ENCODE measurements at regions not wholly inside any gene's neighbourhood (a gene's known extent, or its start where the extent isn't known, plus 50 kb on each side); places are given as distances from the start of the nearest gene placed in this dataset.
A peak's percentile ranks its signal among the peaks of the same experiment; 100 is the strongest.

DNA sequence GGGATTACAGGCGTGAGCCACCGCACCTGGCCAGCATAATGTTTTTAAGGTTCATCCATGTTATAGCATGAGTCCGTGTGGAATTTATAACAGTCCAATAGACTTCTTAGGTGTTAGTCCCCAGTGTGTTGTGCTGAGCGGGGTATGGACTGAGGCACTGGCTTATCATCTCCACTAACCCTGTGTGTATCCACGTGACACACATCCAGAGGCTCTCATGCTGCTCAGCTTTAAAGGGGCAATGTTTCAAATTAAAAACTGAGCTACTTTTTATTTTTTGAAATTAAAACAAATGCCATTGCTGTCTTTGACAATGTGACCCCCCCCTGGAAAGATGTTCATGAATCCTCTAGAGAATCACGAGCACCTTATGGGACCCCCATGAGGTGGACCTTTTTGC is 54.3 kb upstream of the TRERF1 start:
- no peak overlapping the region for H3K4me3 ChIP-seq (ENCODE audit: control insufficient read depth, low read depth, low read length)
- TF ChIP-seq, protein P1, sequence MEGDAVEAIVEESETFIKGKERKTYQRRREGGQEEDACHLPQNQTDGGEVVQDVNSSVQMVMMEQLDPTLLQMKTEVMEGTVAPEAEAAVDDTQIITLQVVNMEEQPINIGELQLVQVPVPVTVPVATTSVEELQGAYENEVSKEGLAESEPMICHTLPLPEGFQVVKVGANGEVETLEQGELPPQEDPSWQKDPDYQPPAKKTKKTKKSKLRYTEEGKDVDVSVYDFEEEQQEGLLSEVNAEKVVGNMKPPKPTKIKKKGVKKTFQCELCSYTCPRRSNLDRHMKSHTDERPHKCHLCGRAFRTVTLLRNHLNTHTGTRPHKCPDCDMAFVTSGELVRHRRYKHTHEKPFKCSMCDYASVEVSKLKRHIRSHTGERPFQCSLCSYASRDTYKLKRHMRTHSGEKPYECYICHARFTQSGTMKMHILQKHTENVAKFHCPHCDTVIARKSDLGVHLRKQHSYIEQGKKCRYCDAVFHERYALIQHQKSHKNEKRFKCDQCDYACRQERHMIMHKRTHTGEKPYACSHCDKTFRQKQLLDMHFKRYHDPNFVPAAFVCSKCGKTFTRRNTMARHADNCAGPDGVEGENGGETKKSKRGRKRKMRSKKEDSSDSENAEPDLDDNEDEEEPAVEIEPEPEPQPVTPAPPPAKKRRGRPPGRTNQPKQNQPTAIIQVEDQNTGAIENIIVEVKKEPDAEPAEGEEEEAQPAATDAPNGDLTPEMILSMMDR (conservative IDR thresholded peaks at IDR 0.05; ENCODE audit: control insufficient read depth, insufficient read depth, low read depth, low read length) = no peak
- no peak for DNase-seq (ENCODE audit: low read depth)

DNA sequence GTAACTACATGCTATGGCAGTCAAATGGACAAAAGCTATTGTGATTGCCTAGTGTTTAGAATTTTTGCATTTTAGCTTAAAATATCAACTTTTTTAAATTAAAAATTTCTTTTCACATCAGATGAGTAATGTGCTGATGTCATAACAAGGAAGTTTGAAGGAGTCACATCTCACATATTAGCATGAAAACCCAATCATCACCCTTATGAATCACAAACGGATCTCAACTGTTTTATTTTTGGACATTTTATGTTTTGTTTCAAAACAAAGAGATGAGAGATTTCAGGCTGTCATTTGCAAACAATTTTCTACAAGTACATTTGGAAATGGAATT is 53.6 kb upstream of the TRERF1 start:
- H3K4me3 ChIP-seq (ENCODE audit: control insufficient read depth, low read depth, low read length) = no peak overlapping the region
- DNase-seq (ENCODE audit: low read depth) = peak; percentile 82
- TF ChIP-seq, protein P1 (conservative IDR thresholded peaks at IDR 0.05; ENCODE audit: control insufficient read depth, insufficient read depth, low read depth, low read length) = no peak

DNA sequence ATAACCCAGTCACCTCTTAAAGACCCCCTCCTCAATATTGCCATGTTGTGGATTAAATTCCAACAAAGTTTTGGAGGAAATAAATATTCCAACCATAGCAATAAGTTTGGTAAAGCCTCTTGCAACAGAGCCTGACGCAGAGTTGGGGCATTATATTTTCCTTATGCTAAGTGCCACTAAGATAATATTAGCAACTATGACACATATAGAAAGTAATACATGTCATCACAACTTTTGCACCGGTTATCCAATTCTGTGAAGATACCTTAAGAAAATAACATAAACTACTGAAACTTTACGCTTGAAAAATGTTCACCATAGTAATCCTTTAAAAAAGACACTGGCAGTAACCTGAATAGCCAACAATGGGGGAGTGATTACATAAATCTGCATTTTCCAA is 52.2 kb upstream of the TRERF1 start:
- H3K4me3 ChIP-seq (ENCODE audit: control insufficient read depth, low read depth, low read length) = no peak overlapping the region
- no peak for DNase-seq (ENCODE audit: low read depth)
- TF ChIP-seq, protein P1 (conservative IDR thresholded peaks at IDR 0.05; ENCODE audit: control insufficient read depth, insufficient read depth, low read depth, low read length) = no peak

DNA sequence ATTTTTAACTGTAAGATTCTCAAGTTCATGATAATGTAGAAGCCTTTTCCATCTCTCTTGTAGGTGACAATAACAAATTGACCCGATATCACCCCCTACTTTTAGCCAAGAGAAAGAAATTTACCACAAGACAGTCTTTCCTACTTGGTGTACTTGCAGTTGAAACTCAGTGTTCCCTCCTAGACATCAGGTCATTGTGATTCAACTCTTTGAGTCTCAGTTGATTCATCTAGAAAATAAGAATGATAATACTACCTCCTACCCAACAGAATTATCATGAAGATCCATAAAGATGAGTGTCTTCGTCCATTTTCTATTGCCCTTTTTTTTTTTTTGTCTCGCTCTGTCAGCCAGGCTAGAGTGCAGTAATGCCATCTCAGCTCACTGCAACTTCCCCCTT is 51.3 kb upstream of the TRERF1 start:
- TF ChIP-seq, protein P1 (conservative IDR thresholded peaks at IDR 0.05; ENCODE audit: control insufficient read depth, insufficient read depth, low read depth, low read length) = no peak
- no peak overlapping the region for H3K4me3 ChIP-seq (ENCODE audit: control insufficient read depth, low read depth, low read length)
- DNase-seq (ENCODE audit: low read depth) = no peak

DNA sequence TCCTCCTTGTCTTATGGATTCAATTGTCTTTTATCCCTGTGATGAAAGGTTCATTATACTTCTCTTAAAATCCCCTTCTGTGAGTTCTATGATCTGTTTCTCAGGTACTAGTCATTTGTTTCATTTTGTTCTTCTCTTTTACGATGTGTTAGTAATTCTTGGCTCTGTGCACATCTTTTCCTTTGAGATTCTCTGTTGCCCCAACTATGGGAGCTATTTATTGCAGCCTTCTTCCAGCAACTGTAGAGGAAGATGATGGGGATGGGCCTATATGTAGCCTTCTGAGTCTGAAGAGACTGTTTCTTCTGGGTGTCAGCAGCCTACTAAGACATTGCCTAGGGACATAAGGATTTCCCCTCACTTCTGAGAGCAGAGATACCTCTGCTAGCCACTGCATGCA is 50.4 kb upstream of the TRERF1 start:
- DNase-seq (ENCODE audit: low read depth) = no peak
- no peak overlapping the region for H3K4me3 ChIP-seq (ENCODE audit: control insufficient read depth, low read depth, low read length)
- TF ChIP-seq, protein P1 (conservative IDR thresholded peaks at IDR 0.05; ENCODE audit: control insufficient read depth, insufficient read depth, low read depth, low read length) = no peak

Data from fibroblast of mammary gland (primary cell).